AG10803 (cell line): ENCODE measurements at regions not wholly inside any gene's neighbourhood (a gene's known extent, or its start where the extent isn't known, plus 50 kb on each side); places are given as distances from the start of the nearest gene placed in this dataset.
"Not testable (repeated sequence)": the region's sequence is repeated elsewhere in the genome, so short reads cannot be mapped to it uniquely, and the experiment has no call there.

Experiments used
- DNase-seq: peaks from one replicate; pipeline ENCODE4 v3.0.0; 2010; ENCODE audit warnings: low read depth
- H3K4me3 ChIP-seq: 2 replicates; pipeline ENCODE4 v1.5.1; 2011; ENCODE audit warnings: mild to moderate bottlenecking, low read length, control low read depth
- CTCF ChIP-seq: conservative IDR thresholded peaks from 2 replicates; pipeline ENCODE4 v1.5.1; 2011; ENCODE audit warnings: mild to moderate bottlenecking, low read length, control low read depth, inconsistent platforms

- DNase-seq, result no peak
- H3K4me3 ChIP-seq, result no peak overlapping the region
- TF ChIP-seq CTCF, result no peak
Observed at GRCh38 chr21:14040386-14040785, 170.4 kb downstream of the LIPI start.

- DNase-seq, H3K4me3 ChIP-seq: not testable (repeated sequence)
Observed at GRCh38 chr21:14028619-14029018, 182.1 kb downstream of the LIPI start.

- peak; percentile 92 for DNase-seq
- H3K4me3 ChIP-seq, result peak overlapping the region; percentile 72
Observed at GRCh38 chr21:14027235-14027869, 183.4 kb downstream of the LIPI start.

- not testable (repeated sequence) for H3K4me3 ChIP-seq, DNase-seq
Observed at GRCh38 chr21:14020108-14020507, 190.6 kb downstream of the LIPI start.

- H3K4me3 ChIP-seq, DNase-seq: not testable (repeated sequence)
Observed at GRCh38 chr21:14015841-14016240, 194.9 kb downstream of the LIPI start.

GRCh38 chr21:14013623-14014498, 196.9 kb downstream of the LIPI start:
- H3K4me3 ChIP-seq, DNase-seq: not testable (repeated sequence)

- no peak overlapping the region for H3K4me3 ChIP-seq
- TF ChIP-seq CTCF, result no peak
- DNase-seq, result no peak
Observed at GRCh38 chr21:14013056-14013603, 197.6 kb downstream of the LIPI start.

GRCh38 chr21:14012409-14012808, 198.3 kb downstream of the LIPI start:
- no peak for TF ChIP-seq CTCF
- no peak for DNase-seq
- H3K4me3 ChIP-seq, result no peak overlapping the region

GRCh38 chr21:14011751-14012150, 199.0 kb downstream of the LIPI start:
- not testable (repeated sequence) for H3K4me3 ChIP-seq, DNase-seq

- DNase-seq, H3K4me3 ChIP-seq: not testable (repeated sequence)
Observed at GRCh38 chr21:14011149-14011548, 199.6 kb downstream of the LIPI start.

- TF ChIP-seq CTCF, result no peak
- no peak overlapping the region for H3K4me3 ChIP-seq
- DNase-seq, result no peak
Observed at GRCh38 chr21:14010729-14011128, 200.0 kb downstream of the LIPI start.

GRCh38 chr21:14009990-14010389, 200.8 kb downstream of the LIPI start:
- H3K4me3 ChIP-seq, result not testable (repeated sequence)

GRCh38 chr21:14009238-14009981, 201.3 kb downstream of the LIPI start:
- DNase-seq, H3K4me3 ChIP-seq: not testable (repeated sequence)

More at GRCh38 chr21:14009990-14010389, 200.8 kb downstream of the LIPI start:
- DNase-seq, result not testable (repeated sequence)

GRCh38 chr21:14008436-14008835, 202.3 kb downstream of the LIPI start:
- DNase-seq, H3K4me3 ChIP-seq: not testable (repeated sequence)
